ENCODE measurements at regions not wholly inside any gene's neighbourhood (a gene's known extent, or its start where the extent isn't known, plus 50 kb on each side); places are given as distances from the start of the nearest gene placed in this dataset.

- no peak overlapping the region for H3K27ac ChIP-seq (ENCODE audit: extremely low read length, insufficient read depth, low read length)
- no peaks in the 10 kb centered on the region for H3K4me1 ChIP-seq (ENCODE audit: insufficient read depth, low read length)
- H3K27me3 ChIP-seq (ENCODE audit: control insufficient read depth in 1 of 2, insufficient read depth in 2 of 2, low read length in 2 of 2) = no peaks in the 10 kb centered on the region; a peak in 1 of 5 replicates
- DNase-seq (ENCODE audit: low spot score) (no peak), ATAC-seq (no peak), FAIRE-seq (no peak)
- BruUV-seq (replicated peaks) = no TSS peak
- intact Hi-C loops (cut with micrococcal nuclease; ENCODE audit: unreplicated experiment) (no loop called here), in situ Hi-C loops (cut with HindIII; ENCODE audit: extremely low pct_ligation_motif_present, low pct_unique_long_range_greater_than_20kb) (loop anchor here (10.0 kb wide), 1 partner anchor 522 kb away; no protein-coding TSS in a partner anchor)
- no peak overlapping the region for H3K4me3 ChIP-seq (replicated peaks in 1 of 3; ENCODE audit: insufficient read depth in 1 of 3, low read depth in 2 of 3, low read length in 3 of 3)
- no peak overlapping the region for H3K4me2 ChIP-seq (ENCODE audit: low read depth, low read length)
- no peaks in the 10 kb centered on the region for H3K9me3 ChIP-seq (ENCODE audit: low read length)
- no peaks in the 10 kb centered on the region for H3K79me2 ChIP-seq (ENCODE audit: insufficient read depth, low read length)
- WGBS (ENCODE audit: low lambda C conversion rate) = 5% methylated on average over 3 of the region's 3 CpGs
- H2AFZ ChIP-seq (ENCODE audit: low read length) = no peak overlapping the region
- ChIA-PET POLR2A (no interaction called here), CTCF (ENCODE audit: low intra/inter-chr PET ratio, low total read pairs) (no interaction called here)
- no peak overlapping the region for H3K9ac ChIP-seq (ENCODE audit: insufficient read depth, low read depth, low read length)
- H4K20me1 ChIP-seq (ENCODE audit: insufficient read depth, low read length) = no peaks in the 10 kb centered on the region
- no peaks in the 10 kb centered on the region for H3K36me3 ChIP-seq (replicated peaks in 1 of 2; ENCODE audit: control insufficient read depth in 1 of 2, insufficient read depth in 2 of 2, low read length in 2 of 2)
- TF ChIP-seq ZBTB25 (CRISPR knock-in tag; IDR thresholded peaks at IDR 0.05) = no peak
- no peak for TF ChIP-seq ONECUT2 (CRISPR knock-in tag; IDR thresholded peaks at IDR 0.05)
- TF ChIP-seq PITX1 (CRISPR knock-in tag; IDR thresholded peaks at IDR 0.05) = no peak
- TF ChIP-seq ZNF850 (CRISPR knock-in tag; conservative IDR thresholded peaks at IDR 0.05) = no peak
- no peak for TF ChIP-seq AHDC1 (CRISPR knock-in tag; IDR thresholded peaks at IDR 0.05; ENCODE audit: borderline replicate concordance)
- no peak for TF ChIP-seq U2AF1 (optimal IDR thresholded peaks at IDR 0.05; ENCODE audit: low read depth, low read length)
- no peak for TF ChIP-seq E2F5 (CRISPR knock-in tag; conservative IDR thresholded peaks at IDR 0.05)
- TF ChIP-seq HNF1B (CRISPR knock-in tag; IDR thresholded peaks at IDR 0.05) = no peak
- no peak for TF ChIP-seq ZNF432 (CRISPR knock-in tag; IDR thresholded peaks at IDR 0.05; ENCODE audit: borderline replicate concordance)
- TF ChIP-seq SKIL (CRISPR knock-in tag; IDR thresholded peaks at IDR 0.05; ENCODE audit: borderline replicate concordance) = no peak
- no peak for TF ChIP-seq ZNF24 (IDR thresholded peaks at IDR 0.05)
- TF ChIP-seq ZNF614 (CRISPR knock-in tag; IDR thresholded peaks at IDR 0.05; ENCODE audit: borderline replicate concordance) = no peak
- TF ChIP-seq U2AF2 (IDR thresholded peaks at IDR 0.05; ENCODE audit: low read depth, low read length) = no peak
Observed at GRCh38 chr18:8996771-8997432, 105.6 kb upstream of the NDUFV2 start.
